ENCODE measurements at regions not wholly inside any gene's neighbourhood (a gene's known extent, or its start where the extent isn't known, plus 50 kb on each side); places are given as distances from the start of the nearest gene placed in this dataset.

DNA sequence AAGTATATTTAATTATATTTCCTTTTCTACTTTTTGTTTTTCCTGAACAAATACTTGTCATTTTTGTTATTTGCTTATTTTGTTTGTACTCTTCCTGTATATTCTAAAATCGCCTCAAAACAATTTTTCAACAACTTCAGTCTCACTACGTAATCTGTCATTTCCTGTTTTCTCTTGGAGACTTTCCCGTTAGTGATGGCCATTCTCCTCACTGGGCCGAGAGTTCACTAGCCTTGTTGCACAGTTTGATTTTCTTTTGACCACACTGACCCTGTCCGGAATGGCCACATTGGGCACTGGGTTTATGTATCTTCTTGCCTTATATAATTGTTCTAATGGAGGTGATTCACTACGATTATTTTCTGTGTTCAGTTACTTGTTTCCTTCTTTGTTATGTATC lies 726.1 kb downstream of the FAM181B start:
- TF ChIP-seq, protein P1, sequence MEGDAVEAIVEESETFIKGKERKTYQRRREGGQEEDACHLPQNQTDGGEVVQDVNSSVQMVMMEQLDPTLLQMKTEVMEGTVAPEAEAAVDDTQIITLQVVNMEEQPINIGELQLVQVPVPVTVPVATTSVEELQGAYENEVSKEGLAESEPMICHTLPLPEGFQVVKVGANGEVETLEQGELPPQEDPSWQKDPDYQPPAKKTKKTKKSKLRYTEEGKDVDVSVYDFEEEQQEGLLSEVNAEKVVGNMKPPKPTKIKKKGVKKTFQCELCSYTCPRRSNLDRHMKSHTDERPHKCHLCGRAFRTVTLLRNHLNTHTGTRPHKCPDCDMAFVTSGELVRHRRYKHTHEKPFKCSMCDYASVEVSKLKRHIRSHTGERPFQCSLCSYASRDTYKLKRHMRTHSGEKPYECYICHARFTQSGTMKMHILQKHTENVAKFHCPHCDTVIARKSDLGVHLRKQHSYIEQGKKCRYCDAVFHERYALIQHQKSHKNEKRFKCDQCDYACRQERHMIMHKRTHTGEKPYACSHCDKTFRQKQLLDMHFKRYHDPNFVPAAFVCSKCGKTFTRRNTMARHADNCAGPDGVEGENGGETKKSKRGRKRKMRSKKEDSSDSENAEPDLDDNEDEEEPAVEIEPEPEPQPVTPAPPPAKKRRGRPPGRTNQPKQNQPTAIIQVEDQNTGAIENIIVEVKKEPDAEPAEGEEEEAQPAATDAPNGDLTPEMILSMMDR (IDR thresholded peaks at IDR 0.05) = no peak
- no peak for TF ChIP-seq POLR2AphosphoS5 (IDR thresholded peaks at IDR 0.05)
- TF ChIP-seq POLR2A (IDR thresholded peaks at IDR 0.05) = no peak
- no peak for TF ChIP-seq EP300 (IDR thresholded peaks at IDR 0.05)

Measured in sigmoid colon (tissue), 4 donors.